GM10248 (cell line): ENCODE measurements at regions not wholly inside any gene's neighbourhood (a gene's known extent, or its start where the extent isn't known, plus 50 kb on each side); places are given as distances from the start of the nearest gene placed in this dataset.

Experiments
- CTCF ChIA-PET: fragments of 300-600 bp; sonication (Branson Sonifier 250); formaldehyde crosslinking; extraction: SDS; loops from one replicate; lab custom pipeline; 2021; ENCODE audit warnings: antibody characterized with exemption; lab: Yijun Ruan, JAX
- POLR2A ChIA-PET: fragments of 350-650 bp; sonication (Branson Sonifier 250); formaldehyde crosslinking; extraction: SDS; loops from one replicate; lab custom pipeline; 2020; ENCODE audit warnings: antibody characterized with exemption; lab: Yijun Ruan, JAX
- DNase-seq: peaks from one replicate; pipeline ENCODE4 v3.0.0; 2012; ENCODE audit errors: extremely low spot score
- TF ChIP-seq, protein P1 (sequence below): IDR thresholded peaks from 2 replicates; pipeline ENCODE4 v1.5.1; 2012; ENCODE audit warnings: mild to moderate bottlenecking, low read depth; ENCODE audit errors: extremely low read depth, missing control alignments, control extremely low read depth

DNA sequence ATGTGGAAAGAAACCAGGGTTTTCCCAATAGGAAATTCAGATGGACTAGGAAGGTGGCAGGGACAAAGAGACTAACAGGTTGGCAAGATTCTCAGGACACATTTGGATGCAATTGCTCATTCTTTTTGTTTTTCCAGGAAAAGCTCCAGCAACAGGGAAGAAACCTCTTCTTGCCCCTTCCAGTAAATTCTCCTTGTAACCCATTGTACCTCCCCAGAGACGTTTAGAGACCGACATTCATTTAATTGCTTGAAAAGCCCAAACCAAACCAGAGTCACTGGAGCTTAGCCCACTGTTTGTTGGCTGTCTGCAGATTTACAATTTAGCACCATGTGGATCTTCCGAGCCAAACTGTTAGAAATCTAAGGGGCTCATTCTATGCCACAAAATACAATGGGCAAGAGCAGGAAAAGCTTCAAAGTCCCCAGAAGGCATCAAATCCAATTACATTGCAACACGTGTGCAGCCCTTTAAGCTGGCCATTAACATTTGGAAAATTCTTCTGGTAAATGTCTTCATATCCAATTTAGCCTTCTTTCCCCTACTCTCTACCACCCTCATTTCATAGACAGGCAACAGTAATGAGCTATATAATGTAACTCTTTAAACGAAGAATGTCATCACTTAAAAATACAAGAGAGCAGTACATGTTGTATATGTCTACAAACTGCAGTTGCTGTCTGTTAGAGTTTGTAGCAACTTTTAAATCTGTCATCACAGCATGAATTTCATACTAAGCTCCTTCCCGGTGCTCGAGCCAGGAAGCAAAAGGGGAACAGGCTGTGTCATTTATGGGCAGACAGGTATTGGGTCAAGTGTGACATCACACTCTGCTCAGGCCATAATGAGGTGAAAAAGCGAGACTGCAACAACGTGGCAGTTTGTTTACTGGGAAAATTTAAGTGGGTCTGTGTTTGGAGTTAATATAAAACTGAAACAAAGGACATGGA, 235.6 kb upstream of the HNRNPA3 start:
- TF ChIP-seq, protein P1, sequence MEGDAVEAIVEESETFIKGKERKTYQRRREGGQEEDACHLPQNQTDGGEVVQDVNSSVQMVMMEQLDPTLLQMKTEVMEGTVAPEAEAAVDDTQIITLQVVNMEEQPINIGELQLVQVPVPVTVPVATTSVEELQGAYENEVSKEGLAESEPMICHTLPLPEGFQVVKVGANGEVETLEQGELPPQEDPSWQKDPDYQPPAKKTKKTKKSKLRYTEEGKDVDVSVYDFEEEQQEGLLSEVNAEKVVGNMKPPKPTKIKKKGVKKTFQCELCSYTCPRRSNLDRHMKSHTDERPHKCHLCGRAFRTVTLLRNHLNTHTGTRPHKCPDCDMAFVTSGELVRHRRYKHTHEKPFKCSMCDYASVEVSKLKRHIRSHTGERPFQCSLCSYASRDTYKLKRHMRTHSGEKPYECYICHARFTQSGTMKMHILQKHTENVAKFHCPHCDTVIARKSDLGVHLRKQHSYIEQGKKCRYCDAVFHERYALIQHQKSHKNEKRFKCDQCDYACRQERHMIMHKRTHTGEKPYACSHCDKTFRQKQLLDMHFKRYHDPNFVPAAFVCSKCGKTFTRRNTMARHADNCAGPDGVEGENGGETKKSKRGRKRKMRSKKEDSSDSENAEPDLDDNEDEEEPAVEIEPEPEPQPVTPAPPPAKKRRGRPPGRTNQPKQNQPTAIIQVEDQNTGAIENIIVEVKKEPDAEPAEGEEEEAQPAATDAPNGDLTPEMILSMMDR, result no peak
- ChIA-PET CTCF (interaction anchor here (0.8 to 2.2 kb wide), 7 partner anchors 9 to 146 kb away, joined by 3 to 5 read pairs (median 3); no protein-coding TSS in a partner anchor), POLR2A (no interaction called here)
- DNase-seq, result no peak

DNA sequence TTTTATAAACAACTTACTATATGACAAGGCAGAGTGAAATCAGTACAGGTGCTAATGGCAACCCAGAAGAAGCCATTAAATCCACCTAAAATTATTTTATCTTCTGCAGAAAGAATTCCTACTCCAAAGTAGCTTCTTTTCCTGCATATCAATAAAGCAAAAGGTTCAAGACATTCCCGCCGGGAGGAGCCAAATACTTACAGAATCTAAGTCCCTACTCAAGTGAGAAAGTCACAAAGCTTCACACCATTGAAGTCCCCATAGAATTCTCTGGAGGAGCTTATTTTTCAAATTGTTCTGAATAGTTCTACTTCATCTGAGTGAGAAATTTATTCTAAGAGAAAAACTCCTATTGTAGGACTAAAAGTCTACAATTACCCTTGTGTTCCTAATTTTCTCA, 233.7 kb upstream of the HNRNPA3 start:
- no peak for DNase-seq
- TF ChIP-seq, protein P1, result no peak
- POLR2A ChIA-PET, result no interaction called here
- CTCF ChIA-PET, result interaction anchor here (1.1 to 1.6 kb wide), 4 partner anchors 11 to 182 kb away, joined by 3 to 5 read pairs (median 4); no protein-coding TSS in a partner anchor

DNA sequence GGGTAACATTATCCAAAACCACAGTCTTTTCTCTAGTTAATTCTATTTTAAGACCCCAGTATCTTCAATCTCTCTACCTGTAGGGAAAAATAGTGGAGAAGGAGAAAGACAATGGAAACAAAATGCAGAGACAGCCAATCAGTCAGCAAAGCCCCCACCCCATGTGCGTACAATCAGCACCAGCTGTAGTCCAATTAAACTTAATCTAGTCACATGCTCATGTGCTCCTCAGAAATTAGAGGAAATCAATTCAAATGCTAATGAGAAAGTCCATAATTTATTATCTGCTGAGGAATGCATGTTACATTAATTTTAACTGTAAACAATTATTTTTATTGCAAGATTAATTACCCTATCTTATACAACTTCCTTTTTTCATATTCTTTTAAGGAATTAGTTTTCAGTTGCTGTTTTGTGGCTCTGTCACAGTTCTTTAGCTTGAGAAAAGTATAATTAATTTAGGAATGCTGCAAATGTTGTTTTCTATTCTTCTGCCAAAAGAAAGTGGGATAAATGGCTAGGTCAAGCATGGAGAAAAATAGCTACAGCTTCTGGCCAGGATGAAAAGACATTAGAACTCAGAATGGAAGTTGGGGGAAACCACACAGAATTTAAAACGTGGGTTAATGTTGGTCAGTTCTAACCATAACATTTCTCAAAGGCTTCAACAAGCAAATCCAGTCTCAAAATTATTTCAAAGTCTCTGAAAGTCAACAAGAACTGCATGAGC, 232.4 kb upstream of the HNRNPA3 start:
- no peak for DNase-seq
- ChIA-PET CTCF (interaction anchor here (1.0 to 1.6 kb wide), 5 partner anchors 9 to 168 kb away, joined by 3 to 5 read pairs (median 3); no protein-coding TSS in a partner anchor), POLR2A (no interaction called here)
- TF ChIP-seq, protein P1, result no peak

DNA sequence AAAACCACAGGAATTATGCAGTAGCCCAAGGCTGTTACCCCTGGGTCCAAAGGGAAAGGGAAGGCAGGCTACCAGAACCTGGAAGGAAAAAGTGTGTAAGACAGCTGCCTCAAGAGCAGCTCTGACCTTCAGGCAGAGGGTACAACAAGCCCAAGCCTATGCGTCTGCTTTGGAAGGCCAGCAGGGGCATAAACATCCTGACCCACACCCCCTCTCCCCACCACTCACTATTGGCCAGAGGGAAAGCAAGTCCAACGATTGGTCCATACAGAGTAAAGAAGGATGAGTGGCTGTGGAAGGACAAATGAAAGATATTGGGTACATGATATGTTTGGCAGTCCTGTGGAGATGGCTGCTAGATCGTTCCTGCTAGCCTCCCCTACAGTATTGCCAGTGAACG, 227.6 kb upstream of the HNRNPA3 start:
- ChIA-PET POLR2A (no interaction called here), CTCF (interaction anchor here (1.2 to 1.3 kb wide), 2 partner anchors 28 to 164 kb away, joined by 3 read pairs; no protein-coding TSS in a partner anchor)
- TF ChIP-seq, protein P1, result no peak
- no peak for DNase-seq

DNA sequence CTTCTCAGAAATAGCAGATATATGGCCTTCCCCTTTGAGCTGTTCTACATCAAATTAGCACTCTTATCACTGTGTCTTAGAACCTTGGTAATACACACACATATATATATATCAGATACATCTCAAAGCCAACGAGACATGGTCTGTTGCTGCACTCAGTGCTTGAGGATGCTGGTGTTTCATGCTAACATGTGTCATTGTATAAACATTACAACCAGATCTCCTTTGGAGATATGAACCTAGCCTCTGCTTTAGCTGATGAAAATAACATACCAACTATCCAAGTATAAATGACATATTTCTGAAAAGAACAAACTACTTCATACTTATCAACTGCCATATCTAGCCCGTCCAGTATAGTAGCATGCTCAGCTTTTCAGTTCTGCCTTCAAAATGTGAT, 226.7 kb upstream of the HNRNPA3 start:
- DNase-seq, result no peak
- TF ChIP-seq, protein P1, result no peak
- ChIA-PET CTCF (interaction anchor here (0.7 to 2.7 kb wide), 3 partner anchors 11 to 164 kb away, joined by 3 to 8 read pairs (median 3); no protein-coding TSS in a partner anchor), POLR2A (no interaction called here)

DNA sequence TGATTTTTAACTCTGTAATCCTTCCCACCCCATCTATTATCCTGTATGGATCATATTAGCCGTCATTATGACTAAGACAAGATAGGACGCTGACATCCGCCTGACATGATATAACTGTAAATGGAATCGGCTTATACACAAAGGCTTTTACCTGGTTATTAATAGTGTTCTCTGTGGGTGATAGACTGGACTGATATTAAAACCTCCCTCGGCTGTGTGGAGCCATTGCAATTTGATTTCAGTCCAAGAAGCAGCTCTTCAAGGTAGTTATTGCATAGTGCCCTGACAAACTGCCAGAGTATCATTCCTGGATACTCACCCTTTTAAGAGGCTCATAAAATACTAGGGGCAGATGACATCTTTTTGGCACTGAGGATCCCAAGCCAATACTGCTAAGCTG, 226.1 kb upstream of the HNRNPA3 start:
- TF ChIP-seq, protein P1, result no peak
- no peak for DNase-seq
- ChIA-PET CTCF (interaction anchor here (0.7 to 2.7 kb wide), 2 partner anchors 10 to 15 kb away, joined by 3 to 8 read pairs; no protein-coding TSS in a partner anchor), POLR2A (no interaction called here)
